Mammary epithelial cell (primary cell): ENCODE measurements at regions not wholly inside any gene's neighbourhood (a gene's known extent, or its start where the extent isn't known, plus 50 kb on each side); places are given as distances from the start of the nearest gene placed in this dataset.

Experiments used
- CTCF ChIP-seq, 2 donors: IDR thresholded peaks in 1 of 2; conservative IDR thresholded peaks in 1 of 2; 2 replicates each; pipeline ENCODE4 v1.5.1; 2011 to 2012; ENCODE audit warnings: inconsistent platforms in 2 of 2, low read length in 2 of 2, mild to moderate bottlenecking in 2 of 2, control low read depth in 1 of 2, low read depth in 1 of 2; ENCODE audit not compliant: insufficient read depth in 1 of 2; ENCODE audit errors: extremely low read depth in 1 of 2
- EZH2 ChIP-seq: IDR thresholded peaks from 2 replicates; pipeline ENCODE4 v1.6.1; 2012; ENCODE audit warnings: low read length, inconsistent platforms, borderline replicate concordance

GRCh38 chr4:125958519-125958918, 643.8 kb downstream of the FAT4 start:
- no peak for TF ChIP-seq EZH2
- no peak for TF ChIP-seq CTCF (conservative IDR thresholded peaks at IDR 0.05 in 1 of 2, IDR thresholded peaks at IDR 0.05 in 1 of 2; ENCODE audit: extremely low read depth in 1 of 2, insufficient read depth in 1 of 2, low read depth in 1 of 2, low read length in 2 of 2)
